ENCODE measurements at regions not wholly inside any gene's neighbourhood (a gene's known extent, or its start where the extent isn't known, plus 50 kb on each side); places are given as distances from the start of the nearest gene placed in this dataset.

DNA sequence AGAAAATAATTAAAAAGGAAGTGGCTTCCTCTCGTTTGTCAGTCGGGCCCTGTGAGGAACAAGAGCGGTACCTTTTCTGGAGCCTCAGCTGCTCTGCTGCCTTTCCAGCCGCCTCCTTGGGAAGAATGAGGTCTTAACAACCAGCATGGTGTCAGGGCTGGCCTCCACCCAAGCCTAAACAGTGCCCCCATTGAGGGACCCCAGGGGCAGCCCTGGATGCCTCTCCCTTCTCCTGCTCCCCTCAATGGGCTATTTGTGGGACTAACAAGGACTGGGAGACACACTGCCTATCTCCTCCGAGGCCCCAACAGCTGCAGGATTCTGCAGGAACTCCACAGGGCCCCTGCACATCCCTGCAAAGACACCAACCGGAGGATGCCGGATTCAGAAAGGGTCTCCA is 155.4 kb upstream of the MAP3K1 start:
- TF ChIP-seq, protein P1, sequence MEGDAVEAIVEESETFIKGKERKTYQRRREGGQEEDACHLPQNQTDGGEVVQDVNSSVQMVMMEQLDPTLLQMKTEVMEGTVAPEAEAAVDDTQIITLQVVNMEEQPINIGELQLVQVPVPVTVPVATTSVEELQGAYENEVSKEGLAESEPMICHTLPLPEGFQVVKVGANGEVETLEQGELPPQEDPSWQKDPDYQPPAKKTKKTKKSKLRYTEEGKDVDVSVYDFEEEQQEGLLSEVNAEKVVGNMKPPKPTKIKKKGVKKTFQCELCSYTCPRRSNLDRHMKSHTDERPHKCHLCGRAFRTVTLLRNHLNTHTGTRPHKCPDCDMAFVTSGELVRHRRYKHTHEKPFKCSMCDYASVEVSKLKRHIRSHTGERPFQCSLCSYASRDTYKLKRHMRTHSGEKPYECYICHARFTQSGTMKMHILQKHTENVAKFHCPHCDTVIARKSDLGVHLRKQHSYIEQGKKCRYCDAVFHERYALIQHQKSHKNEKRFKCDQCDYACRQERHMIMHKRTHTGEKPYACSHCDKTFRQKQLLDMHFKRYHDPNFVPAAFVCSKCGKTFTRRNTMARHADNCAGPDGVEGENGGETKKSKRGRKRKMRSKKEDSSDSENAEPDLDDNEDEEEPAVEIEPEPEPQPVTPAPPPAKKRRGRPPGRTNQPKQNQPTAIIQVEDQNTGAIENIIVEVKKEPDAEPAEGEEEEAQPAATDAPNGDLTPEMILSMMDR (IDR thresholded peaks at IDR 0.05), result no peak
- no peak for TF ChIP-seq POLR2A (IDR thresholded peaks at IDR 0.05)

Data from right lobe of liver (tissue), 4 donors.